GM20000 (cell line): ENCODE measurements at regions not wholly inside any gene's neighbourhood (a gene's known extent, or its start where the extent isn't known, plus 50 kb on each side); places are given as distances from the start of the nearest gene placed in this dataset.

ENCODE experiments used
- DNase-seq: peaks from one replicate; pipeline ENCODE4 v3.0.0; 2012; ENCODE audit warnings: low spot score
- TF ChIP-seq, protein P1 (sequence below): IDR thresholded peaks from 2 replicates; pipeline ENCODE4 v1.5.1; 2012; ENCODE audit warnings: mild to moderate bottlenecking, control low read depth; ENCODE audit errors: extremely low read depth, missing control alignments

DNA sequence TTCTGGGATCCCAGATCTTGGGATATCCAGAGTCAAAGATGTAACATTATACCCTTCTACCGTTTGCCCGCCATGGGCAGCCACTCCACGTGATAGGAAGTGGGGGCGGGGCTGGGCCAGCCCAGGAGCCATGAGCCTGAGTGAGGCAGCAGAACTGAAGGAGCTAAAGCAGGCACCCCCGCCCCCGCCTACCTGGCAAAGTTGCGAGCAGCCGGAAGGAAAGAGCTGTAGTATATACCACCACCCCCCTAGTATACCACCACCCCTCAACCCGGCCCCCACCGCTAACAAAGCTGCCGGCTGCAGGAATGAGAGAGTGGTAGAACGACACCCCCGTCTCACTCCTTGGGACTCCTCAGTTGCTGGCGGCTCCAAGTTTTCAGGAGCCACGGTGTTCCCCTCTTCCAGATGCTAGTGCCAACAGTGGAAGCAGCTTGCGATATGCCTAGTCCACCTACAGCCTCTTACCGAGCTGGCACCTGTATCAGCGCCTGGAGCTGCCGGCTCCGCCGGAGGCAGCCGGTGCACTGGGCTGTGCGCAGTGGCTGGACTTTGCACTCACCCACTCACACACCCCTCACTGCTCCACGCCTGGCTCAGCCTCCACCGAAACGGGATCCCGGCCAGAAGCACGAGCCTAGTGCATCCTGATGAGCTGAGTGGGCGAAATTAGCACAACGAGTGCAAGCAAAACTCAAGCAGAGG is 230.7 kb upstream of the PRR20A start:
- no peak for DNase-seq
- TF ChIP-seq, protein P1, sequence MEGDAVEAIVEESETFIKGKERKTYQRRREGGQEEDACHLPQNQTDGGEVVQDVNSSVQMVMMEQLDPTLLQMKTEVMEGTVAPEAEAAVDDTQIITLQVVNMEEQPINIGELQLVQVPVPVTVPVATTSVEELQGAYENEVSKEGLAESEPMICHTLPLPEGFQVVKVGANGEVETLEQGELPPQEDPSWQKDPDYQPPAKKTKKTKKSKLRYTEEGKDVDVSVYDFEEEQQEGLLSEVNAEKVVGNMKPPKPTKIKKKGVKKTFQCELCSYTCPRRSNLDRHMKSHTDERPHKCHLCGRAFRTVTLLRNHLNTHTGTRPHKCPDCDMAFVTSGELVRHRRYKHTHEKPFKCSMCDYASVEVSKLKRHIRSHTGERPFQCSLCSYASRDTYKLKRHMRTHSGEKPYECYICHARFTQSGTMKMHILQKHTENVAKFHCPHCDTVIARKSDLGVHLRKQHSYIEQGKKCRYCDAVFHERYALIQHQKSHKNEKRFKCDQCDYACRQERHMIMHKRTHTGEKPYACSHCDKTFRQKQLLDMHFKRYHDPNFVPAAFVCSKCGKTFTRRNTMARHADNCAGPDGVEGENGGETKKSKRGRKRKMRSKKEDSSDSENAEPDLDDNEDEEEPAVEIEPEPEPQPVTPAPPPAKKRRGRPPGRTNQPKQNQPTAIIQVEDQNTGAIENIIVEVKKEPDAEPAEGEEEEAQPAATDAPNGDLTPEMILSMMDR = no peak

DNA sequence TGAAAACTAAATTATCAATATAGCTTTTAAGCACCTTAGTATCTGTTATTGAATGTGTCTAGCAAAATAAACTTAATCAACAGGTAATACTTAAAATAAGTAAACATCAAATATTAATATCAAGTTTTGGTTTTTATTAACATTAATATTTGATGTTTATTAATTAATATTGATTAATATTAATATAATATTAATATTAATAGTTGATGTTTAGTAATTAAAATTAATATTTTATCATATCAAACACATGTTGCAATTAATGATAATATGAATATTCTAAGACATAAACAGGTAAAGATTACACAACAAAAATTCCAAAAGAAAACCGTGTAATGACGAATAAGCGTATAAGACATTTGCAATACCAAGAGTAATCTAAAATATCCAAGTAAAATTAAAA is 222.8 kb upstream of the PRR20A start:
- TF ChIP-seq, protein P1 = no peak

DNA sequence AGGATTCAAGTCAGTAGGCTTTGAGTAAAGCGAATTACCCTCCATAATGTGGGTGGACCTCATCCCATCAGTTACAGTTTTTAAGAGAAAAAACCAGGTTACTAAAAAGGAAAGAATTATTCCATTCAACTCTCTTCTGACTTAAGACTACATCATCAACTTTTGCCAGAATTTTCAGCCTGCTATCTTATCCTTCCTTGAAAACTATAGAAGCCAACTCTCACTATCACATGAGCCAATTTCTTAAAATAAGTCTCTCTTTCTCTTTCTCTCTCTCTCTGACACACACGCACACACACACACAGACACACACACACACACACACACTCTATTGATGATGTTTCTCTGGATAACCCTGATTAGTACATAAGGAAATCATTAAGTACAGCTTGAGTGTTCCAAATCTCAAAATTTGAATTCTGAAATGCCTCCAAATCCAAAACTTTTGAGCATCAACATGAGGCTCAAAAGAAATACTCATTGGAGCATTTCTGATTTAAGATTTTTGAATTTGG is 217.0 kb upstream of the PRR20A start:
- TF ChIP-seq, protein P1 = no peak
- DNase-seq = no peak

More for the DNA sequence above, 222.8 kb upstream of the PRR20A start:
- DNase-seq = no peak

DNA sequence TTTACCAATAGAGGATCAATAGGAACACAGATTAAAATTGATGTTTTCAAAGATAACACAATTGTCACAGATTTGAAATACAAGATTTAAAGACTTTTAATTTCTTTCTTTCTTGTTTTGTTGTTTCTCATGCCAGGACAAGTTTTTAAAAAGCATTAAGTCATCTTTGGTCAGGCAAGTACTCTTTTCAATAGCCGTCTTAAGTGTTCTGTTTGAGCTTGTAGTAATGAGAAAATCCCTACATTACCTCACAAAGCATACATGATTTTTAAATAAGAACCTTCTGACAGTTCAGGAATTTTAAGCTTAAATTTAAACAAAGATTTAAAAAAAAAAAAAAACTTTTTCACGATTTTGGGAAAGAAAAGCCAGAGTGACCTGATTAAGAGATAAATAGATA is 216.3 kb upstream of the PRR20A start:
- no peak for DNase-seq

DNA sequence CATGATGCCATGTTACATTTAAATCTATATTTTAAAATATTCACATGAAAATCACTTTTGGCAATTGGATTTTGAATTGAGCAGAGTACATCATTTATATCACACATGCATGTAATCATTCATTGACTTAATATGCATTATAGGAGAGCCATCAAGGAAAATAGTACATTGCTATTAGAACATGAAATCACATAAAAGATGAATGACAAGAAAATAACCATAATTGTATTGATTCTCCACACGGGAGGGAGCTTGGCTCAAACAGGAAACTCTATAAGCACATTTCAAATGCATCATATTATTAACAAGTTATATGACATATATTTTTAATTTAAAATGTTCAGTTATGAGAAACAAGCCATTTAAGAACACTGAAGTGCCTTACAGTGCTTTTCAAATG is 208.6 kb upstream of the PRR20A start:
- DNase-seq = no peak
- TF ChIP-seq, protein P1 = no peak

More for the DNA sequence above, 216.3 kb upstream of the PRR20A start:
- TF ChIP-seq, protein P1 = no peak

DNA sequence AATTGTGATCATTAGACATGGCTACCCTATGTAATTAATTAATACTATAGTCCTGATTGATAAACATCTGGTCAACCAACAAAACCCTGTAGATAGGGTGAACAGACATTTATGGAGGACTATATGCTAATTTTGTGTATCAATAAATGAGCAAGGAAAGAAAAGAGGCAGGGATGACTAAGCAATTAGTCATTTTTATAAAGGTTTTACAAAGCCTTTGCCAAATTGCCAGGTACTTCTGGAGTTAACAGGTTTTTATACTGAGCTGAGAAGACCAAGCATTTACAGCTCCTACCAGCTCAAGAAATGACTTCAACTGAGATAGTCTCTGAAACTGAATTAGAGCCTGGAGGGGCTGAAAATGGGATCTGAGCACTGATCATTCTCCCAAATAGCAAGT is 186.8 kb upstream of the PRR20A start:
- TF ChIP-seq, protein P1 = no peak
- no peak for DNase-seq

DNA sequence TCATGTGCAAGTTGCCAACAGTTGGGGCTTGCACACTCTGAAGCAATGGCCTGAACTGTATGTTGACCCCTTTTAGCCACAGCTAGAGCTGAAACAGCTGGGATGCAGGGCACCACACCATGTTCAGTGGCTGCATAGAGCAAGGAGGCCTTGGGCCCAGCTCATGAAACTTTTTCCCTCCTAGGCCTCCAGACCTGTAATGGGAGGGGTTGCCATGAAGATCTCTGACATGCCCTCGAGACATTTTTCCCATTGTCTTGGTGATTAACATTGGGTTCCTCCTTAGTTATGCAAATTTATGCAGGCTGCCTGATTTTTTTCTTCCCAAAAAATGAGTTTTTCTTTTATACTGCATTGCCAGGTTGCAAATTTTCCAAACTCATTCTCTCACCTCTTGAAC is 165.1 kb upstream of the PRR20A start:
- no peak for DNase-seq
- TF ChIP-seq, protein P1 = no peak
